IPS-NIHi11 (cell line): ENCODE measurements at regions not wholly inside any gene's neighbourhood (a gene's known extent, or its start where the extent isn't known, plus 50 kb on each side); places are given as distances from the start of the nearest gene placed in this dataset.

ENCODE experiments used
- DNase-seq: peaks from one replicate; pipeline ENCODE4 v3.0.0; 2012; ENCODE audit warnings: mixed read lengths, low spot score

DNA sequence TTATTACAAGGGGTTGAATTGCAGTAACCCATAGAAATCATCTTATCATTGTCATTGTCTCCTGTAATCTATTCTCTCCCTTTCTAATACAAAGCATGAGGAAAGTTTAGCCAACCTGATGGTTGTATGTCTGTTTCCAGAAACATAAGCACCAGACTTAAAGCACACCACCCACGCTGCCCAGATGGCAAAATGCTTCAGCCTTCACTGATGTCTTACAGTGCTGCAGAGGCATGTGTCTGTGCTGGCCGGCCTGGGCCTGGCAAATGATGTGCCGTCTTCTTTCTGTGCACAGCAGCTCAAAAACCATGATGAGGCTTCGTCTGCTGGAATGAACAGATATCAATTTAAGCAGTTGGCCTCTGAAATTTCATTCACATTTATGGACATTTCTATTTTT lies 443.0 kb upstream of the RGPD4 start:
- DNase-seq, result no peak

DNA sequence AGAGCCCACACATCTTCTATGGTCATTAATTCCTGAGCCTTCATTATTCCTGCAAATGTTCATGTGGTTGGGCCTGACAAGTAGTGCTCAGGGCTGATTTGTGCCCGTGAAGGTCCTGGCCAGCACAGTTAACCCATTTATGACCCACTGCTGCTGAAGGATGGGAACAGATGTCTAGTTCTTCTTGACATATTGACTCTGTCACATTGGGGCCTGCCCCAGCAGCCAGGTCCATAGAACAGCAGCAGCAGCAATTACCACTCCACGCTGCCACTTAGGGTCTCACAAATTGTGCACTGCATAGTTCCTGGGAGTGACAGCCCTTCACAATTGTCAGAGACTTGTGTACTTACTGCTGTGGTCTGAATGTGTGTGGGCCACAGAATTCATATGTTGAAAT lies 442.3 kb upstream of the RGPD4 start:
- no peak for DNase-seq

DNA sequence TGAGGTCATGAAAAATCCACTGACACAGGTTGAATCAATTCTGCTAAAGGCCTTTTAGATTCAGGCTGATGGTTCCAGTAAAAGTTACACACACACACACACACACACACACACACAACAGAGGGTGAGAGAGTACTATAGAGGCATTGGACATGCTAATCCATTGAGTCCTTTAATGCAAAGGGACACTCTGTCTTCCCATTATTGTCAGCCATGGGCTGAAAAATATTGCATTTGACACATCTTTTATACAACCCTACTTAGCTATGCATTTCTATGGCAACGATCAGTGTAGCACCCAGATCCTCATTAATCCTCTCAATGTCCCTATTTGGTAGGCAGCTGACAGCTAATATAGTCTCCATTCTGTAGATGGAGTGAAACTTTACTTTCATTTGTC lies 440.8 kb upstream of the RGPD4 start:
- DNase-seq, result no peak

DNA sequence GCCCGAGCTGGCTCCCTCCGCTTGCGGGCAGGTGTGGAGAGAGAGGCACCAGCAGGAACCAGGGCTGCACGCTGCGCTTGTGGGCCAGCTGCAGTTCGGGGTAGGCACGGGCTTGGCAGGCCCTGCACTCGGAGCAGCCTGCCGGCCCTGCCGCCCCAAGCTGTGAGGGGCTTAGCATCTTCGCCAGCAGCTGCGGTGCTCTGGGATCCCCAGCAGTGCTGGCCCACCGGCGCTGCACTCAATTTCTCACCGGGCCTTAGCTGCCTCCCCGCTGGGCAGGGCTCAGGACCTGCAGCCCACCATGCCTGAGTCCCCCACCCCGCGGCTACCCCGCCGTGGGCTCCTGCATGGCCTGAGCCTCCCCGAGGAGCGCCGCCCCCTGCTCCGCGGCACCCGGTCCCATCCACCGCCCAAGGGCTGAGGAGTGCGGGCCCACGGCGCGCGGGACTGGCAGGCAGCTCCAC lies 434.4 kb upstream of the RGPD4 start:
- DNase-seq, result no peak

GRCh38 chr2:107393516-107393915 lies 433.2 kb upstream of the RGPD4 start:
- no peak for DNase-seq

- DNase-seq, result no peak
These were observed 428.0 kb upstream of the RGPD4 start for GRCh38 chr2:107398683-107399082.

DNA sequence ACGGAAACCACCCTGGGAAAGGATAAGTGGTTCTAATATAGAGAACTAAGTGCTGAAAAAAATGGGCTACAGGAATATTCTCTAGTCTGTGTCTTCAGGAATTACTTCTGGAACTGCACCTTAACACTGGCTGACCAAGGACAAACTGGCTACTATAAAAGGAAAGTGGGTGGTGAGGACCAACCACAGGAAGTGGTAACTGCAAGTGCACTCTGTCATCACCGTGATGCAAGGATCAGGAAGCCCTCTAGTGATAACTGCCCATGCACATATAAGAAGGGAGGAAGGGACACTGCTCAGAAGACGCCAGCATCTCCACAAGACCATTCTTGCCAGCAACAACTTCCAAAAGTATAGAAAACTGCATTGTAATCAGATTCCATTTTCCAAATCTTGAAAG lies 424.4 kb upstream of the RGPD4 start:
- DNase-seq, result no peak

- DNase-seq, result no peak
These were observed 421.4 kb upstream of the RGPD4 start for GRCh38 chr2:107405261-107405660.

- DNase-seq, result no peak
These were observed 419.7 kb upstream of the RGPD4 start for GRCh38 chr2:107407017-107407416.

DNA sequence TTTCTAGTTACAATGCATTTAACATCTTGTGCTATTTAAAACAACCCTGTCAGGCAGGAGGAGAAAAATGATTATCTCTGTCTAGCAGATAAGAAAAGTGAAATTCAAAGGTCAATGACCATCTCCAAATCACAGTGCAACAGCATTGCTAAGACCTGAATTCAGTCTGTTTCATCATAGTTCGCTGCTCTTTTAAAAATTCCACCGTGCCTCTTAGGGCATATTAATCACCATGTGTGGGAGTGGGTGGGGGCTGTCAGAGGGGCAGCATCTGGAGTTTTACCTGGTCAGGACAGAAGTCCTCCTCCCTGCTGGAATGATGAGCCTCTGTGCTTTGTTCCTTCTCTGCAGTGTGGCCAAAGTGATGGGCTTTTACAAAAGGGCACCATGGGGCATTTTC lies 418.7 kb upstream of the RGPD4 start:
- DNase-seq, result no peak

DNA sequence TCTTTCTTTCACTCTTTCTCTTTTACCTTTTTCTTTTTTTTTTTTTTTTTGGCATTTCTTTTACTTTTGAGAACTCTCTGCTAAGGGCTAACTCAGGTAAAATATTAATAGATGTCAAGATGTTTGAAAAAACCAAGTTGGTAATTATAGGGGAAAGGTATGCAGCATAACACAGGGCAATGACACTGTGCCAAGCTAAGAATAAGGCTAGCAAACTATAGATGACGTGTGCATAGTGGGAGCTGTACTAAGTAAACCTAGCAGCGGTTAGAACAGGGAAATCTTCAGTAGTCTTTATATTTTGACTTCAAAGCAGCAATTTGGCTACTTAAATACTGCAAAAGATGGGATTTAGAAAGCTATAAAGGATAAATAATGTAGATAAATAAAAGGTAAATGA lies 415.4 kb upstream of the RGPD4 start:
- no peak for DNase-seq

DNA sequence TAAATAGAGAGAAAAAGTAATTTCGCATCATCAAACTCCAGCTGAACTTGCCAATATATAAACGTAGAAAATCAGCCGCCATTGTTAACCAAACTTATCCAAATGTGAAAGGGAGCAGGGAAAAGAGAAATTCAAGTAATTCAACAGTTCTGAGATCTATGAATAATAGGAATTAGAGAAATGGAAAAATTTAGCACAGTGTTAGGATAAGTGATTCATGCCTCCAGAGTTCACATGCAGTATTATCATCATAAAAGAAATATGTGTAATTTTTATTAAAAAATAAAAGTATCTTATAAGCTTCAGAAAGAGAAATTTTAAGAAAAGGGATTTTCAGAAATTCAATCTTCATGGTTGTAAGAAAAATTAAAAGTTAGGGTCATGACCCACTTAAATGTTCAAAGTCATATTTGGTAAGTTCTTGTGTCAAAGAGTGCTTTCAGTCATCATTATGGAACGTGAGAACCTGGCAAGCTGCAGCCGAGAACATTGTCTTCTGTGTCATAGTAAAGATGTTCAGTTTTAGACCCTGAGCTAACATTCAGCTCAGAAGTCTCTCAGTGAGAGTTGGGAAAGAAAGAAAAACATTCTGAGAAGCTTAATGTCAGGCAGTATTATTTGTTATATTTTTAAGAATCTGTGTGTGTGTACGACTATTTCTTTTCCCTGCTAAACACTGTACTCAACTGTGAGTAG lies 414.3 kb upstream of the RGPD4 start:
- DNase-seq, result no peak

GRCh38 chr2:107412981-107413380 lies 413.7 kb upstream of the RGPD4 start:
- no peak for DNase-seq

DNA sequence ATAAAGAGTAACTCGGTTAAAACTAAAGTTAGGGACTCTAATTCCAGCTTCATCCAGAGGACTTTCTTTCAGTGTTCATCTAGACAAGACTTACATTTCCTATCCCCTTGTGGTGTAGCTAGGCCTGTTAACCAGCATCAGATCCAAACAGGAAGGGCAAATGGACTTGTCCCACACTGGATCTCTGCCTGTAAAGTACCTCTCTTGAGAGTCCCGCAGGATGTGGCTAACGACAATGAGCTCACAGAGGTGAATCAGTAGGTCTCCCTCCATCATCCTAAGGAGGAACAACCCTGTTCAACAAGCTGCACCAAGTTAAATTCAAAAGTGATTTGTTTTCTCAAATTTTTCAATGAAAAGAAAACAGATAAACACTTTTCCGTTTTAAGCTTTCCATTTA lies 412.3 kb upstream of the RGPD4 start:
- no peak for DNase-seq

- no peak for DNase-seq
These were observed 408.0 kb upstream of the RGPD4 start for GRCh38 chr2:107418708-107419107.

GRCh38 chr2:107419191-107419590 lies 407.5 kb upstream of the RGPD4 start:
- DNase-seq, result no peak

GRCh38 chr2:107428781-107429180 lies 397.9 kb upstream of the RGPD4 start:
- no peak for DNase-seq

DNA sequence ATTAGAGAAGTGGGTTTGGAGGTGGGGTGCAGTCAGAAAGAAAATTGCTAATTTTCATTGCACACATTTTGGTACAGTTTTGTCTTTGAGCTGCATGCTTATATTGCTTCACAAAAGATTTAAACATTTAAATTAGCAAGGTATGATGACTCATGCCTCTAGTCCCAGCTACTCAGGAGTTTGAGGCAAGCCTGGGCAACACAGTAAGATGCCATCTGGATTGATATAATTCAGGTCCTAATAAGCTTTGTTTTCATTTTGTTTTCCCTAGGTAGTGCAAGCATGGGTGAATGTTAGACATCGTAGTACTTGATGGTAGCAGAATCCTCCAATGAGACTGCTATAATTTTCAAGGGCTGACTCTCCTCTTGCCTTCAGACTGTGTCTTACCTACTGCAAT lies 396.7 kb upstream of the RGPD4 start:
- DNase-seq, result no peak

GRCh38 chr2:107430596-107431266 lies 396.0 kb upstream of the RGPD4 start:
- no peak for DNase-seq

- DNase-seq, result no peak
These were observed 390.4 kb upstream of the RGPD4 start for GRCh38 chr2:107436281-107436680.

GRCh38 chr2:107437265-107437664 lies 389.4 kb upstream of the RGPD4 start:
- no peak for DNase-seq

DNA sequence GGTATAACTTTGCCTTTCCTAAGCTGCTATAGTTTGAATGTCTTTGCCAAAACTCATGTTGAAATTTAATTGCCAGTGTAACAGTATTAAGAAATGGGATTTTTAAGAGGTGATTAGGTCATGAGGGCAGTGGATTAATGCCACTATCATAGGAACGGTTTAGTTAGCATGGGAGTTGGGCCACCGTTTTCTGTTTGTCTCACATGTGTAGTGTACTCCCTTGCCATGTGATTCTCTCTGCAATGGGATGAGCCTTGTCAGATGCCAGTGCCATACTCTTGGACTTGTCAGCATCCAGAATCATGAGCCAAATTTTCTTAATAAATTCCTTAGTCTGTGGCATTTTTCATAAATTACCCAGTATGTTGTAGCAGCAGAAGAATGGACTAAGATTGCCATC lies 388.9 kb upstream of the RGPD4 start:
- DNase-seq, result no peak

- no peak for DNase-seq
These were observed 378.5 kb upstream of the RGPD4 start for GRCh38 chr2:107448160-107448559.

DNA sequence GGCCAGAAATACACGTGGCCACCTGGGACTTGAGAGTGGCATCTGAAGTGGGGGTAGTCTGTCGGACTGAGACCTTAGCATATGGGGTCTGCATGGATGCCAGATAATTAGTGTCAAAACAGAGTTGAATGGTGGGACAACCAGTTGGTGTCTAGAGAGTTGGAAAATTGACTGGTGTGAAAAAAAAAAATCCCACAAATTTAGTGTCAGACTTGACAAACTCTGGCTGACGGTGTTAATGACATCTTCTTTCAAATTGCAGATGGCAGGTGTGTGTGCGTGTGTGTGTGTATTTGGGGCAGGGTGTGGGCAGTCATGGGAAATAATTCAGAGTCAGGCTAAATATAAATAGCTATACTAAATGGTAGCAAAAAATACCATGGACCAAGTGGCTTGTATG lies 365.4 kb upstream of the RGPD4 start:
- no peak for DNase-seq
